ENCODE measurements at regions not wholly inside any gene's neighbourhood (a gene's known extent, or its start where the extent isn't known, plus 50 kb on each side); places are given as distances from the start of the nearest gene placed in this dataset.

- TF ChIP-seq POLR2AphosphoS5 (IDR thresholded peaks at IDR 0.05; ENCODE audit: low read depth, low read length) (no peak), POLR2A (IDR thresholded peaks at IDR 0.05; ENCODE audit: low read depth, low read length) (no peak), TAF1 (IDR thresholded peaks at IDR 0.05; ENCODE audit: low read depth, low read length) (no peak), SPI1 (IDR thresholded peaks at IDR 0.05; ENCODE audit: low read depth, low read length) (no peak), POU2F2 (IDR thresholded peaks at IDR 0.05; ENCODE audit: low read depth, low read length) (no peak)
Observed at GRCh38 chr4:167939863-167940616, 152.3 kb upstream of the ANXA10 start.

Measured in GM12891 (cell line).